HG03520 (cell line): ENCODE measurements at regions not wholly inside any gene's neighbourhood (a gene's known extent, or its start where the extent isn't known, plus 50 kb on each side); places are given as distances from the start of the nearest gene placed in this dataset.
"Not testable (repeated sequence)": the region's sequence is repeated elsewhere in the genome, so short reads cannot be mapped to it uniquely, and the experiment has no call there.

Experiments used
- ATAC-seq: cut with Tn5 transposase; IDR thresholded peaks from one replicate; pipeline ENCODE4 v1.9.1; 2021; ENCODE audit warnings: mild to moderate bottlenecking, moderate library complexity; ENCODE audit not compliant: unreplicated experiment

DNA sequence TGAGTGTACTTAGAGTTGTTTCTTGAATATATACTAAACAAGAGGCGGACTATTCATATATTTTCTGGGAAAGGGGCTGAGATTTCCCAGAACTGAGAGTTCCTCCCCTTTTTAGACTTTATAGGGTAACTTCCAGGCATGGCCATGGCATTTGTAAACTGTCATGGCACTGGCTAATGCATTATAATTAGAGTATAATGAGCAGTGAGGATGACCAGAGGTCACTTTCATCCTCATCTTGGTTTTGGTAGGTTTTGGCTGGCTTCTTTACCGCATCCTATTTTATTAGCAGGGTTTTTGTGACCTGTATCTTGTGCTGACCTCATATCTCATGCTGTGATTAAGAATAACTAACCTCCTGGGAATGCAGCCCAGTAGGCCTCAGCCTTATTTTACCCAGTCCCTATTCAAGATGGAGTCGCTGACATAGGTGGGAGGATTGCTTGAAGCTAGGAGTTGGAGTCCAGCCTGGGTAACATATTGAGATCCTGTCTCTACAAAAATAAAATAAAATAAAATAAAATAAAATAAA lies 91.4 kb downstream of the MOBP start:
- ATAC-seq: no peak

DNA sequence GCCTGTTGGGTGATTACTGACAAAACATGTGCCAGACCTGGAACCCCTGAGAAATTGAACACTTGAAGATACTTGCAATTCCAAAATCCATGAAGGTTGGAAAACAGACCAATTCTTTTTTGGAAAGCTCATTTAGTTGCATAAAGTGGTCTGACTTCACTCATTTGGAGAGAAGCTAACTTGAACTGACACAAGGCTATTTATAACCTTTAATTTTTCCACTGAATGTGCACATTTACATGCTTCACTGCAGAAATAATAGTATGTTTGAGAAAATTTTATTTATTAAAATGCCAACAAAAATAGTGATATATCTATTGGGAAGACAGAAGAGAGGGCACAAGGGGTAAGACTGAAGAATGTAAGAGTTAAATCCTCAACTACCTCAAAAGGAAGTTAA lies 92.1 kb downstream of the MOBP start:
- ATAC-seq: no peak

DNA sequence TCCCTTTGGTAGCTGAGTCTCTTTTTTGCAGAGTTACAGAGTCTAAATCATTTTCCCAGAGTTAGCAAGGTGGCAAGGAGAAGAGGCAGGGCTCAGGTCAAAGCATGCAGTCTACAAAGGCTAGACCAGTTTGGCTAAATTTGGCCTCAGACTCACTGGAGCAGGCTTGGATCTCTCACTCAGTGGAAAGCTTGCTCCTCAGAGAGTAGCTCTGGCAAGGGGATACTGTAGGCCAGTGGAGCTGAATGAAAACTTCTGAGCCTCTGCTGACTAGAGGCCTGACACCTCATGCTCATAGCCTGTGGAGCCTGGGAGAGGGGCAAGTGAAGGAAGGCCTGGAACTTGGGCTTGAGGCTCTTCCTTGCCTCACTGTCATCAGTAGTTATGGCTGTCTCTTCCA lies 101.0 kb downstream of the MOBP start:
- no peak for ATAC-seq

DNA sequence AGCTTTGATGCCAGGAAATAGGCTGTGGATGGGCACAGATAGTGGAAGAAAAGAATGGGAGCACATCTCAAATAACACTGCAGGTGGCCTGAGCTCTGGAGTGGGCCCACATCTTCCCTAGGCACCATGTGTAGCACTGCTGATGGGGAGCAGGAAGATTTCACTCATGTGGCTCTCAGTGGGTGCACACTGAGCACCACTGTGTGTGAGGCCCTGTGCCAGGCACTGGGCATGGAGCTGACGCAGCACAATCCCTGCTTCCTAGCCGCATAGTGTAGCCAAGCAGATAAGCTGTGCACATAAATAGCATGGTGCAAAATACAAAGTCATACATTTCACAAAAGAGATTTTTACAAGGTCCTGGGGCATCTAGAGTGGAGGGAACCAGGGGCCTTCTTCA lies 101.6 kb downstream of the MOBP start:
- ATAC-seq: no peak

DNA sequence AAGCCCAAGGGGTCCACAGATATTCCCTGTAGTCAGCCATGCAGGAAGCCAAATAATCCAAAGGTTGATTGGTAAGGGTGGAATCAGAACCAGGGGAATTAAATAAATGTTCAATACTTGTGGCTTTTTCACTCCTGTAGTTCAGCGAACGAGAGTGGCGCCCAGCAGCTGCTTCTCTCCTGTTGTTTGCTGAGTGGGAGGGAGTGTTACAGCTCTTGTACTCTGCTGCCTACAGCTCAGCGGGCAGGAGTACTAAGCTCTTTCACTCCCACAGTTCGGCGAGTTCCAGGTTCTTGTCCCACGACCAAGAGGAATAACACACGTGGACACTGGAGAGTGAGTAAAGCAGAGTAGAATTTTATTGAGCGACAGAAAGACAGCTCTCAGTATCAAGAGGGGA lies 105.9 kb downstream of the MOBP start:
- no peak for ATAC-seq

DNA sequence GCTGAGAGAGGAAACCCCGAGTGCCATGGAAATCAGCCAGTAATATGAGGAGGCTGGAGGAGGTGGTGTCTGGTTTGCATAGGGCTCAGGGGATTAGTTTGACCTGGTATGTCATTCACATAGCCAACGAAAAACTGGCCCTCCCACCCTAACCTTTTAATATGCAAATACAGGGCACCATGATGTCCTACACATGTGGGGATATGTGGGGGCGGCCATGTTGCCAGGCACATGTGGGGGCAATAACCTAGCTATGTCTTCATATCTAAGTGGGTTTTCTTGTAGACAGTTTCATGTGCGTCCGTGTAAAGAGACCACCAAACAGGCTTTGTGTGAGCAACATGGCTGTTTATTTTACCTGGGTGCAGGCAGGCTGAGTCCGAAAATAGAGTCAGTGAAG lies 110.1 kb downstream of the MOBP start:
- ATAC-seq: no peak

DNA sequence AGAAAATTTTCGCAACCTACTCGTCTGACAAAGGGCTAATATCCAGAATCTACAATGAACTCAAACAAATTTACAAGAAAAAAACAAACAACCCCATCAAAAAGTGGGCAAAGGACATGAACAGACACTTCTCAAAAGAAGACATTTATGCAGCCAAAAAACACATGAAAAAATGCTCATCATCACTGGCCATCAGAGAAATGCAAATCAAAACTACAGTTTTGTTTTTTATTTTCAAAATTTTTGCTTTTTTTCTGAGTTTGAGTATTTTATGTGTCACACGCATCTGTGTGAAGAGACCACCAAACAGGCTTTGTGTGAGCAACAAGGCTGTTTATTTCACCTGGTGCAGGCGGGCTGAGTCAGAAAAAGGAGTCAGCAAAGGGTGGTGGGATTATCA lies 118.7 kb downstream of the MOBP start:
- not testable (repeated sequence) for ATAC-seq

DNA sequence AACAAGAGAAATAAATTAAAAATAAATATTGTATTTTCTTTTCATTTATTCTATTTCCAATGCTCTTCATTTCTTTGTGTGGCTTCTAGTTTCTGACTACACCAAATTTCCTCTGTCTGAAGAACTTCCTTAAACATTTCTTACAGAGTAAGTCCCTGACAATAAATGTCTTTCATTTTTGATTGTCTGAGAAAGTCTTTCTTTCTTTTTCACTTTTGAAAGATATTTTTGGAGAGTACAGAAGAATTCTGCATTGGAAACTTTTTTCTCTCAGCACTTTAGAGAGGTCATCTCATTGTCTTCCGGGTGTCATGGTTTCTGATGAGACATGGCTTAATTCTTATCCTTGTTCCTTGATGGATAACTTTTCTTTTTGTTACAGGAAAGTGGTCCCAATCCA lies 119.6 kb downstream of the MOBP start:
- no peak for ATAC-seq

DNA sequence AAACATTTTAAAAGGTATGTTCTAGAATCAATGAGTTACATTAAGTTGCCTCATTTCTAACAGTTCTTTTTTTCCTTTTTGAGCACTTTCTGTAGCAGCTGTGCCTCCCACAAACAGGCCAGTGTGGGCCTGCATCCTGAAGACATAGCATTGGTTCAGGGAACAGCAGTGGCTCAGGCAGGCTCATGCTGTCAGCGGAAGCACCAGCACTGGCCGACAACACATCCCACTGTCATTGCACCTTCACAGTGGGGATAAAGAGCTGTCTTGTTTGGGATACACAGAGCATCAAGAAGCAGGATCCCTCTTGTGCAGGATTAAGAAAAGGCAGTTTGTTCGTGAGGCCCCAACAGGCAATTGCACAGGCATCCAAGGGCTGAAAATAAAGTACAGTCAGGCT lies 123.3 kb downstream of the MOBP start:
- ATAC-seq: no peak

DNA sequence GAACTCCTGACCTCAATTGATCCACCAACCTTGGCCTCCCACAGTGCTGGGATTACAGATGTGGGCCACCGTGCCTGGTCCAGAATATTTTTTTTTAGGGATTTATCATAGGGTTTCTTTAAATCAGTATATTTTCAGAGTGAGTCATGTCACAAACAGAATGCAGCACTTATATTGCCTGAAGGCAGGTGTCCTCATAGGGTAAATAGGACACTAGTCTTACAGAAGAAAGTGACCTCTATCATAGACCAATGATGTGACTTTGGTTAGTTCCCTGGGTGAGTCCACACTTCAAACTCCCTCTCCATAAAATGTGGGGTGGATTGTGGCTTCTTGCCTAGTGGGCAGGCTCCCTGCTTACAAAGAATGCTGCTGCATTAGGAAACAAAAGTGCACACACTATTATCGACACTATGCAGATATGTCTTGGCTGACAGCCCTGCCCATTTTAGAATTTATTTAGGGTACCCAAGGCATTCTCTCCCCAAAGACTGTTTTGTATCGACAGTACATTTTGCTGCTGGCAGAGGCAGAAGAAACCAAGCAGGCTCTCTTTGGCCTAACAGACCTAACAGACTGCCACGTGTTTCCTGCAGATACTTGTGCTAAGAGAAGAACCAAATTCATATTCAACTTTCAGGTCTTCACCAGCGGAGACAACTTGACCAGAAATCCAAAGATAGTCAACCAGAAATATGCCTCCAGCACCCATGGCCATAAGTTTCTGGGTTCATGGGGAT lies 125.0 kb downstream of the MOBP start:
- no peak for ATAC-seq

DNA sequence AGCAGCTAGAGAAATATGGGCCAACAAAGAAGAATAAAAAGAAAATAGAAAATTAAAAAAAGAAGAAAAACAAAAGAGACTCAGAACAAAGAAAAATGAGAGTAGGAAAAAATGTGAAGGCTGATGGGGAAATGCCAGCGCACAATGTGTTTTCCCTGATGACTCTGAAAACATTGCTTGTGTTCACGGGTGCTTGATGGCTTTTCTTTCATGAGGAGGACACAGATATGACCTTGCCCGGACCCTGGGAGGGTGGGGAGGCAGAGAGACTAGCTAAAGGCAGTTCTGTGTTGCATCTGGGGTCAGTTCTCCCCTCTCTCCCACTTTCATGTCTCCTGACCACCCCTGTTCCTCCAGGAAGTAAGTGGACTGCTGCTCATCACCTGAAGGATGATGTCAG lies 125.9 kb downstream of the MOBP start:
- ATAC-seq: no peak

DNA sequence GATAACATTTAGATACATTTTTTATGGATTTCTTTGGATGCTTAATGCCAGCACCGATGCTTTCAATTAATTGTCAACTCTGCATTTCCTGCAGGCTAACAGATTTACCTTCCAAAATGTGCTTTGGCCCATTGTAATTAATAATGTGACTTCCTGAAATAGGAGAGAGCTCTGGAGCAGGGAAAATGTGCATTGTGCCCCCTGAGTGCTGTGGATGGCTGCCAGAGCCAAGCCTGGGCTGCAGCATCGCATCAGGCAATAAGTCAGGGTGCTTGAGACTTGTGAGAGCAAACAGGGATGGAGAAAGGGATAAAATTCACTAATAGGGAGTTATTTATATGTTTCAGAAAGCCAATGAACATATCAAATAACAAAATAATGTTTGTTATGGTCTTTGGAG lies 133.8 kb downstream of the MOBP start:
- ATAC-seq: no peak

DNA sequence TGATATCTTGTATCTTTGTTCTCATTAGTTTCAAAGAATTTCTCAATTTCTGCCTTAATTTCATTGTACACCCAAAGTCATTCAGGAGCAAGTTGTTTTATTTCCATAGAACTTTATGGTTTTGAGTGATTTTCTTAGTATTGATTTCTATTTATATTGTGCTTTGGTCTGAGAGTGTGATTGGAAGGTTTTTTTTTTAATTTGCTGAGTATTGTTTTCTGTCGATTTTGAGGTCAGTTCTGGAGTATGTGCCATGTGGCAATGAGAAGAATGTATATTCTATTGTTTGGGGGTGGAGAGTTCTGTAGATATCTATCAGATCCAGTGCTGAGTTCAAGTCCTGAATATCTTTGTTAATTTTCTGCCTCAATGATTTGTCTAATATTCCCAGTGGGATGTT lies 138.4 kb downstream of the MOBP start:
- ATAC-seq: no peak

DNA sequence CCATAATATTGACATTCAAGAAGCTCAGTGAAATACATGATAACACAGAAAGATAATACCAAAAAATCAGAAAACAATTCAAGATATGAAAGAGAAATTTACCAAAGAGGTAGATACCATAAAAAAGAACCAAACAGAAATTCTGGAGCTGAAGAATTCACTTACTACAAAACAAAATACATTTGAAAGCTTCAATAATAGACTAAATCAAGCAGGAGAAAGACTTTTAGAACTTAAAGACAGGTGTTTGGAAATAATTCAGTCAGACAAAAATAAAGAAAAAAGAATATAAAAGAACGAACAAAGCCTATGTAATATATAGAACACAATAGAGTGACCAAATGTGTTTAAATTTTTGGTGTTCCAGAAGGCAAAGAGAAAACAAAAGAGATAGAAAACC lies 158.7 kb downstream of the MOBP start:
- ATAC-seq: no peak

DNA sequence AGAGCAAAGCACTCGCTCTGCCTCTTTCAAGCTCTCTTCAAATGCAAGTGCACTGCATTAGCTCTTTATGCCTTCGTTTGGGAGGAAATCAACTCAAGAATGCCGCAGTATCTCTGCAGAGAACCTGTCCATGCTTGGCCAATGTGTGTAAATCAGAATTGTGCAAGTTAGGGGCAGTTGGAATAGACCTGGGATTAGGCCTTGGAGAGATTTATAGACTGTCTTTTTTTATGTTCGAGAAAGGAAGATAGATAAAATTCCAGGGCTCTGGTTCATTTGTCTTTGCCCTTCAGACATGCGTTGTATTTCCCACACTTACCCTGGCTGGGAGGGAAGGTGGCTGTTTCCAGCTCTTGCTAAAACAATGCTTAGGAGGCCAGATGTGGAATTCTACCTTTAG lies 163.7 kb downstream of the MOBP start:
- ATAC-seq: no peak

DNA sequence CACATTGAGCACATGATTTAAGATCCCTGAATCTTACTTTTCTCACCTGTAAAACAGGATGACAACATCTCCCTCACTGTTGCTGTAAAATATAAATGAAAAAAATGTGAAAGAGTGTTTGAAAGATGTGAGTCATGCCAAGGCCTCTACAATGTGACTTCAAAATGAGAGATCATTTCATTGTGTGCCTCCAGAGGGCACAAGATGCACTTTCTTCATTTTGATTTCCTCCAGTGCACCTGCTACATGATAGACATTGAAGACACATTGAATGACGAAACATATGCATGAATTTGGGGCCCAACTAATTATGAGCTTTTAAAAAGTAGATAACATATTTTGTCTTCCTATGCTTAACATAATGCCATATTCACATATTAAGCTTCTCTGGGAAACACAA lies 170.3 kb downstream of the MOBP start:
- ATAC-seq: no peak

DNA sequence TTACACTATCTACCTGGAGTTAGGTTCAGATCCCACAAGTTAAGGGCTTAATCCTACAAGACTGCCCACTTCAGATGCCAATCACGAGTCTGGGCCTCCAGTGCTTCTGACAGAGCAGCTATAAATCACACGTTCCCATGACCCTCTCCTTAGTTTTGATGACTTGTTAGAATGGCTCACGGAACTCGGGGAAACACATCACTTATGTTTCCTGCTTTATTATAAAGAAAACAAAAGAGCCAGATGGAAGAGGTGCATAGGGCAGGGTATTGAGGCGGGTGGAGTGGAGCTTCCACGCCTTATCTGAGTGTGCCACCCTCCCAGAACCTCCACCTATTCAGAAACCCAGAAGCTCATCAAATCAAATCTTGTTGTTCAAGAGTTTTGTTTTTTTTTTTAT lies 170.8 kb downstream of the MOBP start:
- ATAC-seq: no peak

DNA sequence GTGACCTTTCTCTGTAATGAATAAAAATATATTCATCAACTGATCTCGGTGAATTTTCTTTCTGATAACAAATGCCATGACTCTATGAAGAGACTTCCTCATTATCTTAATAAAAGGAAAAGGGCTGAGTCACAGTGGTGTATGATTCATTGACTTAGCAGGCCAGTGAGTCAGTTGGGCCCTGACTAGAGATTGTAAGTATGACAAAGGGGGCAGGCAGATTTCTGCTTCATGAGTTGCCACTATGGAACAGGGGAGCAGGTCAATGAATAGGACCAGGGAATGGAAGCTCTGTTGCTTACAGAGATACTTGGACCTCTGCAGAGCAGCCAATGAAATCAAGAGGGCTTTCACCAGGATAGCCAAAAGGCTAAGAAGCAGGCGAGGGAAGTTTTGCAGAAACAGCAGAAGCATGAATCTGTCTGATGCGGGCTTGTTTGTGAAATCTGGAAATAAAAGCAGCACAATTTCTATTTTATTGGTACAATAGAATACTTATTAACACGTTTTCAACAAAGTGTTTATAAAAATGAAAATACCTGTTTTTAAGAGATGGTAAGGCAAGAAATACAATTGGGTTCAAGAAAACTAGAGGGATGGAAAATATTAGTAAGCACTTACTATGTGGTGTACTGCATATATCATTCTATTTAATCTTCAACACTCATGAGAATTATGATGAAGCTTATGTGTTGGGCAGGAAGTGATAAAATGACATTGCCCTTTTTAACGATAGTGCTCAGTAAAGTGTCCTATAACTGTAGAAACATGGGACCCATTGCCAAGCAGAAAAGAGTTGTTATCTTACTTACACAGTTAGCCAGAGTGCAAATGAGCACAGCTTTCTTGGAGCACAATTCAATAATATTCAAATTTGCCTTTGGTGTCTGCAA lies 169.8 kb upstream of the MYRIP start:
- ATAC-seq: no peak

DNA sequence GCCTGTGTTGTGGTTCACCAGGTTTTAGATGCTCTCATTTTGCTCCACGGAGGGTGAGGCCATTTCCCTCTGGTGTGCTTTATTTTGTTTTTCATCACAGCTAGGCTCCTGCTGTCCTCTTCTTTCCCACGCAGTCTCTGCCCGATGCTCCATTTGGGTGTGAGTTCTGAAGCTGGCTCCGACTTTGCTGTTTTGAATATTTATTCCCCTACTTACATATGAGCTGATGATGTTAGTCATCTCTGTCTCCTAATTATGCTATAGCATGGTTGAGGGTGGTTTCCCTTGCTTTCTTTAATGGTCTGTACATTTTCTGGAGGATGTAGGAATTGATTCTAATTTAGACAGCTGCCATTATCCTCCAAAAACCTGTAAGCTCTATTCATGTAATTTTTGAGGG lies 168.1 kb upstream of the MYRIP start:
- no peak for ATAC-seq

DNA sequence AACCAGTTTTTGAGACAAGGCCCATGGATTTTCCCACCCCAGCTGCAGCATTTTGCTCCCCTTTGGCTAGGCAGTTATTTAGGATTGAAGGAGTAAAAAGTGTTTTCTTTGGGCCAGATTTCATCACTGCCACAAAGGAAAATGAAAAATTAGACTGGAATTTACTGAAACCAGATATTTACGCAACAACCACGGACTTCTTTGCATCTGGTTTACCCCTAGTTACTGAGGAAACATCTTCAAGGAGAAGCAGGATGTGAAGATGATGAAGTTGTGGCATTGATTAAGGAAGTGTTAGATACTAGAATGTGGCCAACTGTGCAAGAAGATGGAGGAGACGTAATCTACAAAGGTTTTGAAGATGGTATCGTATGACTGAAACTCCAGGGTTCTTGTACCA lies 165.2 kb upstream of the MYRIP start:
- no peak for ATAC-seq

DNA sequence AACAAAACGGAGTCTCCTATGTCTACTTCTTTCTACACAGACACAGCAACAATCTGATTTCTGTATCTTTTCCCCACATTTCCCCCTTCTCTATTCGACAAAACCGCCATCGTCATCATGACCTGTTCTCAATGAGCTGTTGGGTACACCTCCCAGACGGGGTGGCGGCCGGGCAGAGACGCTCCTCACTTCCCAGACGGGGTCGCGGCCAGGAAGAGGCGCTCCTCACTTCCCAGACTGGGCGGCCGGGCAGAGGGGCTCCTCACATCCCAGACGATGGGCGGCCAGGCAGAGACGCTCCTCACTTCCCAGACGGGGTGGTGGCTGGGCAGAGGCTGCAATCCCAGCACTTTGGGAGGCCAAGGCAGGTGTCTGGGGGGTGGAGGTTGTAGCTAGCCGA lies 158.2 kb upstream of the MYRIP start:
- not testable (repeated sequence) for ATAC-seq
